ENCODE measurements at regions not wholly inside any gene's neighbourhood (a gene's known extent, or its start where the extent isn't known, plus 50 kb on each side); places are given as distances from the start of the nearest gene placed in this dataset.

GRCh38 chr1:70556541-70556940, 145.5 kb downstream of the CTH start:
- TF ChIP-seq CTCF (IDR thresholded peaks at IDR 0.05; ENCODE audit: borderline replicate concordance, extremely low read depth, insufficient read depth): no peak
- Histone ChIP-seq H3K9ac (ENCODE audit: low read length in 3 of 3) (no peak overlapping the region), H3K4me3 (ENCODE audit: low read length in 3 of 3) (no peak overlapping the region), H3K27me3 (ENCODE audit: control insufficient read depth, insufficient read depth, low read length) (no peaks in the 10 kb centered on the region), H3K9me3 (ENCODE audit: control insufficient read depth in 2 of 3, insufficient read depth in 1 of 3, low read length in 3 of 3) (no peaks in the 10 kb centered on the region), H3K36me3 (ENCODE audit: control insufficient read depth in 2 of 3, insufficient read depth in 3 of 3, low read length in 3 of 3) (no peaks in the 10 kb centered on the region), H3K27ac (ENCODE audit: low read depth in 2 of 2, low read length in 2 of 2) (no peak overlapping the region), H3K4me1 (ENCODE audit: control insufficient read depth in 2 of 3, insufficient read depth in 2 of 3, low read depth in 1 of 3, low read length in 3 of 3) (no peaks in the 10 kb centered on the region)
- intact Hi-C loops (cut with DNase I): no loop called here
- FAIRE-seq: no peak
- no peak for DNase-seq

GRCh38 chr1:70567167-70567566, 156.1 kb downstream of the CTH start:
- Histone ChIP-seq H3K27ac (ENCODE audit: low read depth in 2 of 2, low read length in 2 of 2) (no peak overlapping the region), H3K9me3 (ENCODE audit: control insufficient read depth in 2 of 3, insufficient read depth in 1 of 3, low read length in 3 of 3) (no peaks in the 10 kb centered on the region), H3K4me3 (ENCODE audit: low read length in 3 of 3) (no peak overlapping the region), H3K27me3 (ENCODE audit: control insufficient read depth, insufficient read depth, low read length) (no peaks in the 10 kb centered on the region), H3K9ac (ENCODE audit: low read length in 3 of 3) (no peak overlapping the region), H3K36me3 (ENCODE audit: control insufficient read depth in 2 of 3, insufficient read depth in 3 of 3, low read length in 3 of 3) (no peaks in the 10 kb centered on the region), H3K4me1 (ENCODE audit: control insufficient read depth in 2 of 3, insufficient read depth in 2 of 3, low read depth in 1 of 3, low read length in 3 of 3) (no peaks in the 10 kb centered on the region)
- DNase-seq: no peak
- FAIRE-seq: no peak
- intact Hi-C loops (cut with DNase I): no loop called here
- no peak for TF ChIP-seq CTCF (IDR thresholded peaks at IDR 0.05; ENCODE audit: borderline replicate concordance, extremely low read depth, insufficient read depth)

- intact Hi-C loops (cut with DNase I): no loop called here
- FAIRE-seq (no peak), DNase-seq (peak in 1 of 5 donors; percentile 2)
- no peaks in the 10 kb centered on the region for H3K9me3 ChIP-seq (ENCODE audit: control insufficient read depth in 2 of 3, insufficient read depth in 1 of 3, low read length in 3 of 3)
- H3K27ac ChIP-seq (ENCODE audit: low read depth in 2 of 2, low read length in 2 of 2): no peak overlapping the region
- no peak overlapping the region for H3K4me3 ChIP-seq (ENCODE audit: low read length in 3 of 3)
- no peaks in the 10 kb centered on the region for H3K36me3 ChIP-seq (ENCODE audit: control insufficient read depth in 2 of 3, insufficient read depth in 3 of 3, low read length in 3 of 3)
- no peaks in the 10 kb centered on the region for H3K4me1 ChIP-seq (ENCODE audit: control insufficient read depth in 2 of 3, insufficient read depth in 2 of 3, low read depth in 1 of 3, low read length in 3 of 3)
- no peak overlapping the region for H3K9ac ChIP-seq (ENCODE audit: low read length in 3 of 3)
- no peaks in the 10 kb centered on the region for H3K27me3 ChIP-seq (ENCODE audit: control insufficient read depth, insufficient read depth, low read length)
- no peak for TF ChIP-seq CTCF (IDR thresholded peaks at IDR 0.05; ENCODE audit: borderline replicate concordance, extremely low read depth, insufficient read depth)
These were observed 160.1 kb downstream of the CTH start for GRCh38 chr1:70571191-70571590.

- FAIRE-seq (no peak), DNase-seq (no peak)
- Histone ChIP-seq H3K9me3 (ENCODE audit: control insufficient read depth in 2 of 3, insufficient read depth in 1 of 3, low read length in 3 of 3) (no peaks in the 10 kb centered on the region), H3K36me3 (ENCODE audit: control insufficient read depth in 2 of 3, insufficient read depth in 3 of 3, low read length in 3 of 3) (no peaks in the 10 kb centered on the region), H3K4me1 (ENCODE audit: control insufficient read depth in 2 of 3, insufficient read depth in 2 of 3, low read depth in 1 of 3, low read length in 3 of 3) (no peaks in the 10 kb centered on the region), H3K9ac (ENCODE audit: low read length in 3 of 3) (no peak overlapping the region), H3K27me3 (ENCODE audit: control insufficient read depth, insufficient read depth, low read length) (no peaks in the 10 kb centered on the region), H3K27ac (ENCODE audit: low read depth in 2 of 2, low read length in 2 of 2) (no peak overlapping the region), H3K4me3 (ENCODE audit: low read length in 3 of 3) (no peak overlapping the region)
- no peak for TF ChIP-seq CTCF (IDR thresholded peaks at IDR 0.05; ENCODE audit: borderline replicate concordance, extremely low read depth, insufficient read depth)
- intact Hi-C loops (cut with DNase I): no loop called here
These were observed 162.3 kb downstream of the CTH start for GRCh38 chr1:70573317-70573843.

Data from kidney (tissue), 13 donors.